Type B pancreatic cell (in vitro differentiated cells): ENCODE measurements at regions not wholly inside any gene's neighbourhood (a gene's known extent, or its start where the extent isn't known, plus 50 kb on each side); places are given as distances from the start of the nearest gene placed in this dataset.

Source experiments
- DNase-seq: peaks from one replicate; pipeline ENCODE4 v3.0.0; 2021; ENCODE audit warnings: mixed read lengths; ENCODE audit not compliant: unreplicated experiment; ENCODE audit errors: extremely low spot score
- H3K27ac Mint-ChIP-seq: 2 replicates; pipeline ENCODE4 v1.8.0; 2021; ENCODE audit warnings: mild to moderate bottlenecking, mixed read lengths
- H3K27me3 Mint-ChIP-seq: 2 replicates; pipeline ENCODE4 v1.8.0; 2021; ENCODE audit warnings: mixed read lengths
- H3K36me3 Mint-ChIP-seq: 2 replicates; pipeline ENCODE4 v1.8.0; 2021; ENCODE audit warnings: mixed read lengths
- H3K4me1 Mint-ChIP-seq: one replicate; pipeline ENCODE4 v1.8.0; 2021; ENCODE audit warnings: mixed read lengths; ENCODE audit not compliant: unreplicated experiment
- H3K4me3 Mint-ChIP-seq: 2 replicates; pipeline ENCODE4 v1.8.0; 2021; ENCODE audit warnings: mild to moderate bottlenecking, mixed read lengths
- H3K9me3 Mint-ChIP-seq: 2 replicates; pipeline ENCODE4 v1.8.0; 2021; ENCODE audit warnings: mixed read lengths
- TF ChIP-seq, protein P1 (sequence below): fragments of 200-600 bp; sonication (generic); conservative IDR thresholded peaks from 2 replicates; pipeline ENCODE4 v1.5.0; 2021; ENCODE audit warnings: antibody characterized with exemption, mild to moderate bottlenecking

DNA sequence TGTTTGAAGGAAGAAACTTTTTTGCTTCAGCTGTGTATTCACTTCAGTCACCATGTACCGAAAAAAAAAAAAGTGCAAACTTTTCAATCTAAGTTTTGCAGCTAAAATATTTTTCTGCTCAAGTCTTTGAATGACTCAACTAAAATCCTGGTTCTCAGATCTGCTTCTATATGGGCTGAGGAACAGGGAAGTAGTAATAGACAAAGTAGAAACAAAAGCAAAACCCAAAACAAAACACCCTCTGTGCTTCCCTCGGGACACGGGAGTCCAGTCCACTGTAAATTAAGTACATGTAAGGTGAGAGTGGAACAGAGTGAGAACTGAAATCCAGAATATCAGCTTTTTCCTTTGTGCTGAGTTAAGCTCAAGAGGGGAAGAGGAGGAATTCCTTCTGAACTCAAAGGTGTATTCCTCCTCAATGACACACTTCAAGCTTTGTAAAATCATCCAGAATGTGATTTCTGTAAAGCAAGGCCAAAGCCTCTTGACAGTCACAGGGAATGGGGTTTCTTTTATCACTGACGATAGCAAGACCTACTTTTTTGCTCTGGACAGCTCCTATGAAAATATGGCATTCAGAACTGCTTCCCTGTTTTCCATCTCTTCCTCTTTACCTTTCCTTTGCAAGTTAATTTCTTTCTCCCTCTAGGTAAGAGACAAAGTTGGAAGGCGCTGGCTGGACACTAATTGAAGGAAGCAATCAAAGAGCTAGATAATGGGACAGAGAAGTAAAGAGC is 433.5 kb upstream of the MMADHC start:
- Mint-ChIP-seq H3K36me3 (no peaks in the 10 kb centered on the region), H3K4me3 (no peak overlapping the region), H3K27me3 (no peaks in the 10 kb centered on the region), H3K27ac (no peak overlapping the region), H3K9me3 (no peaks in the 10 kb centered on the region), H3K4me1 (peaks cover 7% of the 10 kb centered on the region)
- no peak for DNase-seq
- TF ChIP-seq, protein P1, sequence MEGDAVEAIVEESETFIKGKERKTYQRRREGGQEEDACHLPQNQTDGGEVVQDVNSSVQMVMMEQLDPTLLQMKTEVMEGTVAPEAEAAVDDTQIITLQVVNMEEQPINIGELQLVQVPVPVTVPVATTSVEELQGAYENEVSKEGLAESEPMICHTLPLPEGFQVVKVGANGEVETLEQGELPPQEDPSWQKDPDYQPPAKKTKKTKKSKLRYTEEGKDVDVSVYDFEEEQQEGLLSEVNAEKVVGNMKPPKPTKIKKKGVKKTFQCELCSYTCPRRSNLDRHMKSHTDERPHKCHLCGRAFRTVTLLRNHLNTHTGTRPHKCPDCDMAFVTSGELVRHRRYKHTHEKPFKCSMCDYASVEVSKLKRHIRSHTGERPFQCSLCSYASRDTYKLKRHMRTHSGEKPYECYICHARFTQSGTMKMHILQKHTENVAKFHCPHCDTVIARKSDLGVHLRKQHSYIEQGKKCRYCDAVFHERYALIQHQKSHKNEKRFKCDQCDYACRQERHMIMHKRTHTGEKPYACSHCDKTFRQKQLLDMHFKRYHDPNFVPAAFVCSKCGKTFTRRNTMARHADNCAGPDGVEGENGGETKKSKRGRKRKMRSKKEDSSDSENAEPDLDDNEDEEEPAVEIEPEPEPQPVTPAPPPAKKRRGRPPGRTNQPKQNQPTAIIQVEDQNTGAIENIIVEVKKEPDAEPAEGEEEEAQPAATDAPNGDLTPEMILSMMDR: no peak

GRCh38 chr2:150020221-150020620 is 432.6 kb upstream of the MMADHC start:
- Mint-ChIP-seq H3K27ac (no peak overlapping the region), H3K36me3 (no peaks in the 10 kb centered on the region), H3K4me3 (no peak overlapping the region), H3K4me1 (peaks cover 7% of the 10 kb centered on the region), H3K9me3 (no peaks in the 10 kb centered on the region), H3K27me3 (no peaks in the 10 kb centered on the region)
- TF ChIP-seq, protein P1: no peak
- DNase-seq: no peak

DNA sequence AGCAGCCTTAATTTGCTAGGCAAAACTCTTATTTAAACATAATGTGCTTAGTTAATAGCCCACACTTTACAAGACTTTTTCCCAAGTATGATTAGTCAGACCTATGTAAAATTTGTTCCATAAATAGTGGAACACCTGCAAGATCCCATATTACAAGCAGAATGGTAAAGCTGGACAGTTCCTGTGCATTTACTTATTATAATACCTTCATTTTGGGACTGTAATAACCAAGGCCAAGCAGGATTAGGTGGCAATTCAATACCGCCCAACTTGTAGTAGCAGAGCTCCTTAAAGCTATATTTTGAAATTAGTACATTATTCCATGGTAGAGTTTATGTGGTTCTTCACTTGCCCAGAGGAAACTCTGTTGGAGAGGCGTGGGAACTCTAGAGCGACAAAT is 431.5 kb upstream of the MMADHC start:
- no peak for DNase-seq
- TF ChIP-seq, protein P1: no peak
- Mint-ChIP-seq H3K27me3 (no peaks in the 10 kb centered on the region), H3K27ac (no peak overlapping the region), H3K9me3 (no peaks in the 10 kb centered on the region), H3K36me3 (no peaks in the 10 kb centered on the region), H3K4me1 (peaks cover 7% of the 10 kb centered on the region), H3K4me3 (no peak overlapping the region)

DNA sequence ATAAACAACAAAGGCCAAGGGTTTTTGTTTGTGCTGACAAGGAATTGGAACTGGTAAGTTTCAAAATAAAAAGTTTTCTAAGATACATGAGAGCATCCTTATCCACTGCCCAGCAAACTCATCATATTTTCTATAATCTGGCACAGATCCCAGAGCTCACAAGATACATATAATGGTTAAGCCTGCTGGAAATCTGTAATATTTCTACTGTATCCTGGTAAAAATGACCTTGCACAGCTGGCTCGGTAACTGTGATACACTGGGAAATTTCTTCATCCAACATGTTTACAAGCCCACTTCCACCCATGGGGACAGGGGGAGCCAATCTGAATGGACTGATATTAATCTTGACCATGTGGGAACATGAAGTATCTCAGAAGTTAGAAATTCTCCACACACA is 425.4 kb upstream of the MMADHC start:
- H3K4me3 Mint-ChIP-seq: no peak overlapping the region
- TF ChIP-seq, protein P1: no peak
- no peaks in the 10 kb centered on the region for H3K36me3 Mint-ChIP-seq
- no peaks in the 10 kb centered on the region for H3K27me3 Mint-ChIP-seq
- DNase-seq: no peak
- no peaks in the 10 kb centered on the region for H3K9me3 Mint-ChIP-seq
- no peak overlapping the region for H3K27ac Mint-ChIP-seq
- peaks cover 9% of the 10 kb centered on the region for H3K4me1 Mint-ChIP-seq

GRCh38 chr2:150011161-150011730 is 423.7 kb upstream of the MMADHC start:
- H3K36me3 Mint-ChIP-seq: no peaks in the 10 kb centered on the region
- peaks cover 10% of the 10 kb centered on the region for H3K4me1 Mint-ChIP-seq
- no peaks in the 10 kb centered on the region for H3K27me3 Mint-ChIP-seq
- H3K9me3 Mint-ChIP-seq: no peaks in the 10 kb centered on the region
- no peak for DNase-seq
- no peak overlapping the region for H3K27ac Mint-ChIP-seq
- TF ChIP-seq, protein P1: no peak
- H3K4me3 Mint-ChIP-seq: no peak overlapping the region
